Osteoblast (primary cell): ENCODE measurements at regions not wholly inside any gene's neighbourhood (a gene's known extent, or its start where the extent isn't known, plus 50 kb on each side); places are given as distances from the start of the nearest gene placed in this dataset.
A peak's percentile ranks its signal among the peaks of the same experiment; 100 is the strongest.

Experiments
- DNase-seq: peaks from one replicate; pipeline ENCODE4 v3.0.0; 2011; ENCODE audit warnings: low spot score, mixed read lengths; ENCODE audit not compliant: insufficient read length; ENCODE audit errors: missing footprints
- H2AFZ ChIP-seq: 2 replicates; pipeline ENCODE4 v1.6.0; 2011; ENCODE audit warnings: mild to moderate bottlenecking, low read length
- H3K27ac ChIP-seq: 2 replicates; pipeline ENCODE4 v1.5.1; 2011; ENCODE audit warnings: mild to moderate bottlenecking, low read depth, low read length, moderate library complexity
- H3K27me3 ChIP-seq: 2 replicates; pipeline ENCODE4 v1.6.0; 2012; ENCODE audit warnings: mild to moderate bottlenecking, control low read depth, inconsistent platforms, low read length, moderate library complexity; ENCODE audit not compliant: insufficient read depth
- H3K36me3 ChIP-seq: 2 replicates; pipeline ENCODE4 v1.5.1; 2011; ENCODE audit warnings: mild to moderate bottlenecking, low read length, control low read depth, moderate library complexity; ENCODE audit not compliant: insufficient read depth
- H3K4me1 ChIP-seq: 2 replicates; pipeline ENCODE4 v1.5.1; 2011; ENCODE audit warnings: mild to moderate bottlenecking, low read length, control low read depth, moderate library complexity; ENCODE audit not compliant: insufficient read depth
- H3K4me2 ChIP-seq: 2 replicates; pipeline ENCODE4 v1.6.0; 2011; ENCODE audit warnings: mild to moderate bottlenecking, low read length; ENCODE audit not compliant: insufficient read depth
- H3K4me3 ChIP-seq: fragments of 200-600 bp; sonication (generic); 3 replicates; pipeline ENCODE4 v1.5.1; 2012; ENCODE audit warnings: mild to moderate bottlenecking, low read length, inconsistent platforms; ENCODE audit not compliant: insufficient read depth
- H3K79me2 ChIP-seq: 2 replicates; pipeline ENCODE4 v1.6.0; 2012; ENCODE audit warnings: mild to moderate bottlenecking, low read length, control low read depth, inconsistent platforms; ENCODE audit not compliant: insufficient read depth
- H3K9me3 ChIP-seq: 2 replicates; pipeline ENCODE4 v1.5.1; 2011; ENCODE audit warnings: low read depth, low read length, control low read depth
- H4K20me1 ChIP-seq: 2 replicates; pipeline ENCODE4 v1.6.0; 2012; ENCODE audit warnings: mild to moderate bottlenecking, low read length, control low read depth; ENCODE audit not compliant: insufficient read depth
- CTCF ChIP-seq: IDR thresholded peaks from 2 replicates; pipeline ENCODE4 v1.5.1; 2011; ENCODE audit warnings: mild to moderate bottlenecking, low read depth, low read length, moderate library complexity; ENCODE audit errors: extremely low read depth

DNA sequence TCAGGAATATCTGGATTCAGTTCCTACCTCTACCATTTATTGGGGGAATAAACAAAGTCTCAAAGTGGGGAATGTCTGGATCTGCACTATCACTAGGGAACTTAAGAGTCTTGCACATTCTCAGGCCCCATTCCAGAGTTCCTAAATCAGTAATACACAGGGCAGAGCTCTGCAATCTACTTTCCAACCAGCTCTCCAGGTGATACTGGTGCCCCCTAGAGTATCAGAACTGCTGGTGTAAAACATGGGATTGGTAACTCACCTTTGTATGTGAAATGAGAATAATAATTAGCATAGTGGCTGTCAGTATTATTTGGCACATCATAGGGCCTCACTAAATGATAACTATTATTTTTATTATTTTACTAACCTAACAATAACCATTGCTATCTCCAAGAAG, 278.8 kb upstream of the IMPG1 start:
- TF ChIP-seq CTCF = no peak
- no peaks in the 10 kb centered on the region for H3K27me3 ChIP-seq
- no peak overlapping the region for H3K4me2 ChIP-seq
- no peak overlapping the region for H2AFZ ChIP-seq
- H3K36me3 ChIP-seq = no peaks in the 10 kb centered on the region
- no peak for DNase-seq
- no peaks in the 10 kb centered on the region for H3K79me2 ChIP-seq
- H3K27ac ChIP-seq = no peak overlapping the region
- H3K9me3 ChIP-seq = no peaks in the 10 kb centered on the region
- no peak overlapping the region for H3K4me3 ChIP-seq
- H4K20me1 ChIP-seq = no peaks in the 10 kb centered on the region
- H3K4me1 ChIP-seq = no peaks in the 10 kb centered on the region

- Histone ChIP-seq H3K4me3 (no peak overlapping the region), H3K27me3 (no peaks in the 10 kb centered on the region), H3K4me2 (no peak overlapping the region), H2AFZ (no peak overlapping the region), H3K9me3 (no peaks in the 10 kb centered on the region), H3K4me1 (no peaks in the 10 kb centered on the region), H3K36me3 (no peaks in the 10 kb centered on the region), H3K27ac (no peak overlapping the region), H3K79me2 (no peaks in the 10 kb centered on the region), H4K20me1 (no peaks in the 10 kb centered on the region)
- TF ChIP-seq CTCF = no peak
- peak; percentile 35 for DNase-seq
These were observed 275.1 kb upstream of the IMPG1 start for GRCh38 chr6:76347539-76347938.

GRCh38 chr6:76342611-76343160, 270.2 kb upstream of the IMPG1 start:
- no peaks in the 10 kb centered on the region for H4K20me1 ChIP-seq
- no peak overlapping the region for H3K4me3 ChIP-seq
- H3K36me3 ChIP-seq = no peaks in the 10 kb centered on the region
- no peak overlapping the region for H3K4me2 ChIP-seq
- H3K9me3 ChIP-seq = peaks cover 2% of the 10 kb centered on the region
- no peaks in the 10 kb centered on the region for H3K79me2 ChIP-seq
- no peak for TF ChIP-seq CTCF
- no peak for DNase-seq
- no peak overlapping the region for H2AFZ ChIP-seq
- no peak overlapping the region for H3K27ac ChIP-seq
- no peaks in the 10 kb centered on the region for H3K27me3 ChIP-seq
- no peaks in the 10 kb centered on the region for H3K4me1 ChIP-seq

- H3K36me3 ChIP-seq = no peaks in the 10 kb centered on the region
- H3K4me1 ChIP-seq = no peaks in the 10 kb centered on the region
- H3K27ac ChIP-seq = no peak overlapping the region
- H3K4me3 ChIP-seq = no peak overlapping the region
- H3K27me3 ChIP-seq = no peaks in the 10 kb centered on the region
- H2AFZ ChIP-seq = no peak overlapping the region
- no peak for TF ChIP-seq CTCF
- H4K20me1 ChIP-seq = no peaks in the 10 kb centered on the region
- H3K4me2 ChIP-seq = no peak overlapping the region
- DNase-seq = no peak
- H3K9me3 ChIP-seq = peaks cover 2% of the 10 kb centered on the region
- H3K79me2 ChIP-seq = no peaks in the 10 kb centered on the region
These were observed 257.6 kb upstream of the IMPG1 start for GRCh38 chr6:76330031-76330430.
